ENCODE measurements at regions not wholly inside any gene's neighbourhood (a gene's known extent, or its start where the extent isn't known, plus 50 kb on each side); places are given as distances from the start of the nearest gene placed in this dataset.

DNA sequence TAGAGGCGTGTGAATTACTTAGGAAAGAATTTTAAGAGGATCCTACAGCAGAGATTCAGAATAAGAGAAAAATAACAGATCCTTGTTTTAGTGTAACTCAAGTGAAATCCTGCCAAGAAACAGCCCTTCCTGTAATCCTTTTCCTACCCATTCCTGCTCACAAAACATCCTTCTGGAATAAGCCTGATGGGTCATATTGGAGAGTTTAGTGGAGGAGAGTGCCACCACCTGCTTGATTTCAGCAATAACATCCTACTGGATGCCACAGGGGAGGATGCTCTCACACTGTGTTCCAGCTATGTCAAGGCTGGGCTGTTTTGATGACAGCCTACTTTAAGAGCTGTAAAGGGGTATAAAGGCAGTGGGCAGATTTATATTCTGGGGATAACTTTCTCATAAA is 54.8 kb upstream of the CCDC178 start:
- TF ChIP-seq ZBTB7A (IDR thresholded peaks at IDR 0.05; ENCODE audit: low read depth) (no peak), FOXM1 (IDR thresholded peaks at IDR 0.05; ENCODE audit: borderline replicate concordance, low read depth) (no peak), RAD21 (IDR thresholded peaks at IDR 0.05; ENCODE audit: low read depth) (peak; percentile 81), EP300 (IDR thresholded peaks at IDR 0.05; ENCODE audit: borderline replicate concordance) (no peak)
- TF ChIP-seq, protein P1, sequence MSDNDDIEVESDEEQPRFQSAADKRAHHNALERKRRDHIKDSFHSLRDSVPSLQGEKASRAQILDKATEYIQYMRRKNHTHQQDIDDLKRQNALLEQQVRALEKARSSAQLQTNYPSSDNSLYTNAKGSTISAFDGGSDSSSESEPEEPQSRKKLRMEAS (IDR thresholded peaks at IDR 0.05): no peak
